ENCODE measurements at regions not wholly inside any gene's neighbourhood (a gene's known extent, or its start where the extent isn't known, plus 50 kb on each side); places are given as distances from the start of the nearest gene placed in this dataset.

DNA sequence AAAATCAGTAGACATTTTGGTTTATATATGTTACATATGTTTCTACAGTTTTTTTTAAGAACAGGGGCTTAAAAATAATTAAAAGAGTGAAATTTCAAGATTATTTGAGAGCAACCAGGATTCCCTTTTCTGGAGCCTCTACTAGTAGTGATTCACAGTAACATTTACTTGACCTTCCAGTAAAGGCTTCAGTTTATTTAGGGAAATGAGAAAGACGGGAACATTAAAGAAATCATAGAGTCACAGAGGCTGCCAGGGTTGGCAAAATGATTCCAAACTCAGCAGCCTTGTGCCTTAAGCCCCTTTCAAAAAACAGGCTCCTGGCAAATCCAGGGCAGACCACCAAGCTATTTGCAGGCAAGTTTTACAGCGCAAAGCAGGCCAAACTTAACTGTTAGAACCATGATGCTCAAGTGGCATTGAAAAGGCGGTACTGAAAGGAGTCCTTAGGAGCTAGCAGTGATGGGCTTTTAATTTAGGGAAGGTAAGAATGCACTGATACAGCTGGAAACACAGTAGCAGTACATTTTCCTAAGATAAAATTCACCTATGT is 201.1 kb upstream of the ADAMTS9 start:
- H3K36me3 ChIP-seq: no peaks in the 10 kb centered on the region
- peak in 1 of 5 donors; percentile 26 for DNase-seq
- H3K4me1 ChIP-seq (ENCODE audit: insufficient read depth): peaks cover 7% of the 10 kb centered on the region
- no peak overlapping the region for H3K4me3 ChIP-seq
- peak overlapping the region in 1 of 2 donors; percentile 62 for H3K27ac ChIP-seq
- no peaks in the 10 kb centered on the region for H3K27me3 ChIP-seq
- no peak for TF ChIP-seq POLR2A (IDR thresholded peaks at IDR 0.05)
- TF ChIP-seq EP300 (IDR thresholded peaks at IDR 0.05): no peak
- TF ChIP-seq, protein P1, sequence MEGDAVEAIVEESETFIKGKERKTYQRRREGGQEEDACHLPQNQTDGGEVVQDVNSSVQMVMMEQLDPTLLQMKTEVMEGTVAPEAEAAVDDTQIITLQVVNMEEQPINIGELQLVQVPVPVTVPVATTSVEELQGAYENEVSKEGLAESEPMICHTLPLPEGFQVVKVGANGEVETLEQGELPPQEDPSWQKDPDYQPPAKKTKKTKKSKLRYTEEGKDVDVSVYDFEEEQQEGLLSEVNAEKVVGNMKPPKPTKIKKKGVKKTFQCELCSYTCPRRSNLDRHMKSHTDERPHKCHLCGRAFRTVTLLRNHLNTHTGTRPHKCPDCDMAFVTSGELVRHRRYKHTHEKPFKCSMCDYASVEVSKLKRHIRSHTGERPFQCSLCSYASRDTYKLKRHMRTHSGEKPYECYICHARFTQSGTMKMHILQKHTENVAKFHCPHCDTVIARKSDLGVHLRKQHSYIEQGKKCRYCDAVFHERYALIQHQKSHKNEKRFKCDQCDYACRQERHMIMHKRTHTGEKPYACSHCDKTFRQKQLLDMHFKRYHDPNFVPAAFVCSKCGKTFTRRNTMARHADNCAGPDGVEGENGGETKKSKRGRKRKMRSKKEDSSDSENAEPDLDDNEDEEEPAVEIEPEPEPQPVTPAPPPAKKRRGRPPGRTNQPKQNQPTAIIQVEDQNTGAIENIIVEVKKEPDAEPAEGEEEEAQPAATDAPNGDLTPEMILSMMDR (IDR thresholded peaks at IDR 0.05): no peak
- intact Hi-C loops (cut with DNase I): no loop called here
- H3K9me3 ChIP-seq: no peaks in the 10 kb centered on the region
- WGBS, 3 donors: 56 to 70% (median 63%) methylated on average over 3 of the region's 3 CpGs

DNA sequence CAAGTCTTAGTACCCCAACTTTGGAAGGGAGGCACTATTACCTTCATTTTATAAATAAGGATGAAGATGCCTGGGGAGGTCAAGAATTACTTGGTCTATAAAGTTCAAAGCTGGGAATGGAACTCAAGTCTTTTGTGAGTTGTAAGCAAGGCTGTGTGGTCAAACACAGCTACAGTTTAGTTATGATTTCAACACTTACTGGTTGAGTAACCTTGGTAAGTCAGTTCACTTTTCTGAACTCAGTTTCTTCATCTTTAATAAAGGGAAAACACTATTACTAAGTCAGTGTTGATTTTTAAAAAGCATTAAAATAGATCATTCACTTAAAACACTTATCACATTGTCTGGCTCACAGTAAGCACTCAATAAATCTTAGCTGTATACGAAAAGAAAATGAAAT is 200.4 kb upstream of the ADAMTS9 start:
- H3K4me1 ChIP-seq (ENCODE audit: insufficient read depth): peaks cover 8% of the 10 kb centered on the region
- WGBS, 3 donors: 63 to 70% (median 63%) methylated on average over 1 of the region's 1 CpG
- intact Hi-C loops (cut with DNase I): no loop called here
- H3K27ac ChIP-seq: no peak overlapping the region
- no peak for TF ChIP-seq EP300 (IDR thresholded peaks at IDR 0.05)
- TF ChIP-seq, protein P1 (IDR thresholded peaks at IDR 0.05): no peak
- no peak for TF ChIP-seq POLR2A (IDR thresholded peaks at IDR 0.05)
- H3K36me3 ChIP-seq: no peaks in the 10 kb centered on the region
- H3K4me3 ChIP-seq: no peak overlapping the region
- H3K9me3 ChIP-seq: no peaks in the 10 kb centered on the region
- no peaks in the 10 kb centered on the region for H3K27me3 ChIP-seq
- no peak for DNase-seq

DNA sequence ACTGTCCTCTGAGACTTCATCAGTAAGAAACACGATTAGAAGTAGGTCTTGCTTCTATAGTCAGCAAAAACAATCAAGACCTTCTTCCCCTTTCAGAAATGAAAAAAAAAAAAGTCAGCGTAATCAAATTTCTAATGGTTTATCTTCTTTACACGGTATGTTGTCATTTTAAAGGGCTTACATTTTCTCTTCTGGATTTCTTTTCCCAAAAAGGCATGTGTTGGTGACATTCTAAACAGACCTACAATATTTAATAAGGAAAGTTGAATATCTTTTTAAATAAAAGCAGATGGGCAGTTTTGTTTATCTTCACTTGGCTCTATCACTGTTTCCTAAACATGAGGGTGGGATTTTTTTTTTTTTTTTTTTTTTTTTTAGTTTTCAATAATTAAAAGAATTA is 197.3 kb upstream of the ADAMTS9 start:
- Histone ChIP-seq H3K4me1 (ENCODE audit: insufficient read depth) (peaks cover 10% of the 10 kb centered on the region), H3K36me3 (no peaks in the 10 kb centered on the region), H3K27me3 (no peaks in the 10 kb centered on the region), H3K27ac (no peak overlapping the region), H3K9me3 (no peaks in the 10 kb centered on the region), H3K4me3 (no peak overlapping the region)
- 30 to 44% (median 39%) methylated on average over 3 of the region's 3 CpGs for WGBS, 3 donors
- intact Hi-C loops (cut with DNase I): no loop called here
- no peak for TF ChIP-seq EP300 (IDR thresholded peaks at IDR 0.05)
- TF ChIP-seq POLR2A (IDR thresholded peaks at IDR 0.05): no peak
- TF ChIP-seq, protein P1 (IDR thresholded peaks at IDR 0.05): no peak
- no peak for DNase-seq

DNA sequence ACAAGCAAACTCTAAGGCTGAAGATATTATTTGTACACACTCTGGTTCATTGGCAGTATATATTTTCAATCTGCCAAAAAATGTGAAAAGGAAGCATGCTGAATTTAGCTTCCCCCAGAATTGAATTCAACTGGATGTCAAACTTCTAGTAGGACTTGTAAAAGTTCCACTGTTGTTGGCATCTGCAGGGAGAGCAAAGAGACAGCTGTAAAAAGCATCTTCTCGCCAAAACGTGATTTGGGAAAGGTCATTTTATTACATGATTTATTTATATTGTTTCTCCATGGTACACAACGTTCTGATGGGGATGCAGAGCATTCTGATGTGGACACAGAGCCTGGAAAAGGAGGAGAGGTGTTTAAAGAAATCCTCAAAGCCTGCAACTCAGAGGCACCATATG is 196.7 kb upstream of the ADAMTS9 start:
- no peaks in the 10 kb centered on the region for H3K9me3 ChIP-seq
- 7 to 13% (median 9%) methylated on average over 3 of the region's 3 CpGs for WGBS, 3 donors
- TF ChIP-seq, protein P1 (IDR thresholded peaks at IDR 0.05): no peak
- TF ChIP-seq POLR2A (IDR thresholded peaks at IDR 0.05): no peak
- no peak for TF ChIP-seq EP300 (IDR thresholded peaks at IDR 0.05)
- no peak overlapping the region for H3K4me3 ChIP-seq
- peaks cover 10% of the 10 kb centered on the region for H3K4me1 ChIP-seq (ENCODE audit: insufficient read depth)
- no peak for DNase-seq
- H3K36me3 ChIP-seq: no peaks in the 10 kb centered on the region
- no peaks in the 10 kb centered on the region for H3K27me3 ChIP-seq
- no peak overlapping the region for H3K27ac ChIP-seq
- intact Hi-C loops (cut with DNase I): no loop called here

Data from ovary (tissue), 7 donors.